Activated CD4-positive, alpha-beta T cell treated with anti-CD3 and anti-CD28 coated beads, Interleukin-10, Interleukin-2, amounts not matched to agents 100 ng/mL and 50 ng/mL, durations not matched to agents 16 hours and 8 hours (primary cell): ENCODE measurements at regions not wholly inside any gene's neighbourhood (a gene's known extent, or its start where the extent isn't known, plus 50 kb on each side); places are given as distances from the start of the nearest gene placed in this dataset.

Experiments
- DNase-seq: peaks from one replicate; pipeline ENCODE4 v3.0.0-alpha.2; 2020

DNA sequence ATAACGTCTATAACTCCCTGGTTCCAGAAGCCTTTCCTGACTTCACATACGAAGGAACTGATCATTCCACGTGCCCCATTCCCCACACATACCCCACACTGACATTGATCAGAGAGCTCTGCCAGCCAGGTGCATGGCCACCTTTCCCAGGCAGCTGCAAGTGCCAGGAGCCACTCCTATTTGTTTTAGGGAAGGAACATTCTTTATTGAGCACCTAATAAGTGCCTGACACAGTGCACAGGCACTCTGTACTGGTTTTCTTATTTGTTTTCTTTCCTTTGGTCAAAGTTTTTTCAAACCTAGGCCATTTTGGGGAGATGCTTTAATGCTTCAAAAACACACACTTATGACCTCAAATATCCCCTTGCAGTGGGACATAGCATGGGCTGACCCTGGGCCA is 50.0 kb downstream of the PITPNM2 start:
- DNase-seq = no peak

DNA sequence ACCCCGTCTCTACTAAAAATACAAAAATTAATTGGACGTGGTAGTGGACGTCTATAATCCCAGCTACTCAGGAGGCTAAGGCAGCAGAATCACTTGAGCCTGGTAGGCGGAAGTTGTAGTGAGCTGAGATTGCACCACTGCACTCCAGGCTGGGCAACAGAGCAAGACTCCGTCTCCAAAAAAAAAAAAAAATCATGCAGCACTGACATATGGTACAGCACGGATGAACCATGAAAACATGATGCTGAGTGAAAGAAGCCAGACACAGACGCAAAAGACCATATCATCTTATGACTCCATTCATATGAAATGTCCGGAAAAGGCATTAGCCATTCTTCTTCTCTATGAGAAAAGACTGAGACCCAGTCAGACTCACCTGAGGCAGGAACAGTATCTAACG is 50.4 kb downstream of the PITPNM2 start:
- DNase-seq = no peak

DNA sequence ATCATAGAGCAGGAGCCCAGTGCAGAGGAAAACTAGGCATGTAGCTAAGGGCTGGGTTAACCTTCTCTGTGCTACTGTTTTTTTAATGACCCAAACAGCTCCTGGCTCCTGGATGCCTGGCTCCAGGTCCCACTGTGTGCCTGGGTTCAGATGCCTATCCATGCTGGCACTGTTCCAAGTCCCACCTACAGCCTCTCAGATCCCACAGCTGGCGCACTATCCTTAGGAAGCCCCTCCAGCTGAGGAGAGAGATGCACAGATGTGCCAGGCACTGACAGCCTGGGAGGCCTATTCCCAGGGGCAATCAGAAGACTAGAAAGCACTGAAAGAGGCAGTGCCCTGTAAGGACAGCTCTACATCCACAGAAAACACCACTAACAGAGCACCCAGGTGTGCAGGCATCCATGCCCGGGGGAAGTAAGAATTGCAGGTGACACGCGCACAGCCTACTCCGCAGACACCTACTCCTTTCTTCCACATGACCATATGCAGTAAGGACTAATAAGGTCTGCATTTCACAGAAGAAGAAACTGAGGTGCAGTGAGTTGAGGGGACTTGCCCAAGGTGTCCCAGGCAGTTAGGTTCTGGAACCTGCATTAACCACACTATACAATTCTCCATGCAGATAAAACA is 51.2 kb downstream of the PITPNM2 start:
- DNase-seq = no peak

DNA sequence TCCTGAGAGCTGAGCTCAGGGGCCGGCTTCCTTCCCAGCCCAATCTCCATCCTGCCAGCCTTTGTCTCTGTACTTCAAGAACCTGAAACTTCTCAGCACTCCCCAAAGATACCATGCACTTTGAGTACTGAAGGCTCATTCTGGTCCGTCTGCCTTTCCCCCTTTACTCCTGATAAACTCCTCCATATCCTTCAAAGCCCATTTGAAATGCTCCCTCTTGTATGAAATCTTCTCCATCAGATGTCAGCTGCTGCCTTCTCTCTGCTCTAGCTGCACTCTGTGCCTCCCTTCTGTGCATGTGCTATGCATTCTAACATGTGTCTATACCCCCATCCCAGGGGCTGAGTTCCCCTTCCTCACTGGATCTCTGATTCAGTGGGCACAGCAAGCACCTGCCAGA is 52.1 kb downstream of the PITPNM2 start:
- DNase-seq = no peak

DNA sequence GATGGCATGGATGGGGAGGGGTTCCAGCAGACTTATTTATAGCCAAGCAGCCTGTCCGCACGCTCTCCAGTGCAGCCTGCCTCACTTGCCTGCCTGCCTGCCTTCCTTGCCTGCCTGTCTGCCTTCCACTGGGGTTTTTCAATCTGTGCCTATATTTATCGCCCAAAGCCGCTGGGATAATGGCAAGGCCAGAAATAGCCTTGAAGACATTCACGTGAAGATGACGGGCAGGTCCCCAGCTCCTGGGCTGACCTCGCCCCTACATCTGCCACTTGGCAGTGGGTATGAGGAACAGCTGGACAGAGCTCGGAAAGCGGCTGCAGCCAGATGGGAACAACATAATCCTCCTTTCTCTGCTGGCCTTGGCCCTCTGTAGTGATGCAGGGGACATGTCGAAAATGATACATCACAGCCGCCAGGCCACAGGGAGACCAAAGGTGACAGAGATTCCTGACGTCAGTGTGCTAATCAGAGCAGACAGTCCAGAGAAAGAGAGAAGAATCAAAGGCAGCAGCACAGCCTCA is 53.3 kb downstream of the PITPNM2 start:
- DNase-seq = no peak

GRCh38 chr12:123096741-123097140 is 54.1 kb downstream of the PITPNM2 start:
- no peak for DNase-seq

- no peak for DNase-seq
These were observed 54.7 kb downstream of the PITPNM2 start for GRCh38 chr12:123096182-123096581.

- DNase-seq = no peak
These were observed 55.6 kb downstream of the PITPNM2 start for GRCh38 chr12:123095078-123095881.

DNA sequence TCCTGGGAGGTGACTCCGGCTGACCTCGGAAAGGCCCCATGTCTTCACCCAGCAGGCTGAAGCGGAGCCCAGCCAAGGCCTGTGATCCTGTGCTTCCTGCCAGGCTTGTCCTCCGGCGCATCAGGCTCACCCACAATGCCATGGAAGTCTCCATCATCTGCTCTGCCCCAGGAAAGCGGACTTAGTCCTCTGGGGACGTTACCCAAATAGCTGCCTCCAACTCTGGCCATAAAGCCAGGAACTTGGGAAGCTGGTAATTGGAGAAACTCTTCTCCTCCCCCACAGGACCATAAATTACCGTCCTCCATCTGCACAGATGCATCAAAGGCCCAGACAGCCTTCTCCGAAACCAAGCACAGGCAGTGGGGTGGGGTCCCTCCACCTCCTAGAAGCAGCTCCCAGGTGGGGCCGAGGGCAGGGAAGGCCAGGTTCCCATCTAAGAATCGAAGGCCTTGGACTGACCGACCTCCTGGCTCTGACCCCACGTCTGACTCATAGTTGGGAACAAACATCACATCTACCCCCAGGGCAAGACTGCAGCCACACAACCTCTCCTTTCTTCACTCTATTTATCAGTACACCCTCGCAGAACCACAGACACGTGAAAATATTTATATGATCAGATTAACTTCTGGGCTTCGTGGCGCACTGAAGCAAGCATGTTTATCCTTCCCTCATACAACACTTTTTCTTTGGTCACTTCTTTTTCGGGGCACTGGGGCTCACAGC is 56.4 kb downstream of the PITPNM2 start:
- DNase-seq = no peak

GRCh38 chr12:123092866-123093265 is 58.0 kb downstream of the PITPNM2 start:
- no peak for DNase-seq

DNA sequence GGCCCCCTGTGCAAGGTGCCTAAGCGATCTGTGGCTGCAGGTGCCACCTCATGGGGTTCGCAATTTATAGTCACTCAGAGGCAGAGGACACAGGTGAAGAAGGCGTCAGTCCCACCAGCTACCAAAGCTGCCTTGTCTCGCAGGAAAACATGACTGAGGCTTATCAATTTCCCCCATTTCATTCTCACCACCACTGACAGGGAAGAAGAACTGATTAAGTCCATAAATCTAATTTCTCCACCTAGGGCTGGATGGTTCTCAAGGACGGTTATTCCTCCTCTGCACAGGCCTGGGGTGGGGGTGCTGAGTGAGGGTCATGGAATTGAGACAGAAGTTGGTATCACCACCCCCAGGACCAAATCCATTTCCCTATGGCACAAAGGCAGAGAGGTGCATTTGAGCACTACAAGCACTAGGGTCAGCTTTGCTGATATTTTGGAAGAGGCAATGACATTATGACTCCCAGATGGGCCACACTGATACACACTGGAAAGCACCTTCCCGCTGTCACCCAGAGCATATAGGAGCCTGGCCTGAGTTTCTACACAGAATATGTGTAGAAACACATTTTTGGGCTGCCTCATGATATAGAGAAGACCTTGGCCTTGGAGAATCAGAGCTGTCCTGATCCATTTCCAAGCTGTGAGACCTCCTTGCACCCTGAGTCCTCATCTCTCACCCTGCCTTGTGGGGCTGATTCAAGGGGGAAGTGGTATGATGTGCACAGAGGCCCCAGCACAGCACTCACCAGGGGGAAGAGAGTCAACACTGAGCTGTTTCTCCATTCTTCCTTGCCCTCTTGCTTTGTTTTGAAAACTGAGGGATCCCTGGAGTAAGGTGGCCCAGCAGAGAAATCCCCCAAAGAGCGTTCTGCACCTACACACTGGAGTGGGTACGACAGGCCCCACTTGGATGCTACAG is 59.4 kb downstream of the PITPNM2 start:
- DNase-seq = no peak

- DNase-seq = peak; percentile 30
These were observed 61.1 kb downstream of the PITPNM2 start for GRCh38 chr12:123089631-123090353.

DNA sequence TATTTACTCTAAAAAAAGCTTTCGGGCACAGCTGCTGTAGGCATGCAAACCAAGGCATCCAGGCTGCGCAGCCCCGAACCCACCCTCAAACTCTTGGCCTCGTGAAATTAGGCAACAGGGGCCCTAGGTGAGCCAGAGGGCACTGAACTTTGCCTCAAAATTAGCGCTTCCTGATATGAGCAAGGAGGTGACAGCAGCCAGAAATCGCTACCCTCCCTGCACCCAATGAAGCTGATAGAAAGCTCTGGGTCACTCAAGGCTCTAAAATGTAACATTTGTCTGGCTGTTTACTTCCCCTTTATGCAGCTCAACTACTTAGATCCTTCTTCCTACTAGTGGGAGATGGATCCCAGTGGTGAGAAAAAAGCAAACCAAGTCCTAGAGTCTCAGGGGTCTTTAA is 61.8 kb downstream of the PITPNM2 start:
- no peak for DNase-seq

DNA sequence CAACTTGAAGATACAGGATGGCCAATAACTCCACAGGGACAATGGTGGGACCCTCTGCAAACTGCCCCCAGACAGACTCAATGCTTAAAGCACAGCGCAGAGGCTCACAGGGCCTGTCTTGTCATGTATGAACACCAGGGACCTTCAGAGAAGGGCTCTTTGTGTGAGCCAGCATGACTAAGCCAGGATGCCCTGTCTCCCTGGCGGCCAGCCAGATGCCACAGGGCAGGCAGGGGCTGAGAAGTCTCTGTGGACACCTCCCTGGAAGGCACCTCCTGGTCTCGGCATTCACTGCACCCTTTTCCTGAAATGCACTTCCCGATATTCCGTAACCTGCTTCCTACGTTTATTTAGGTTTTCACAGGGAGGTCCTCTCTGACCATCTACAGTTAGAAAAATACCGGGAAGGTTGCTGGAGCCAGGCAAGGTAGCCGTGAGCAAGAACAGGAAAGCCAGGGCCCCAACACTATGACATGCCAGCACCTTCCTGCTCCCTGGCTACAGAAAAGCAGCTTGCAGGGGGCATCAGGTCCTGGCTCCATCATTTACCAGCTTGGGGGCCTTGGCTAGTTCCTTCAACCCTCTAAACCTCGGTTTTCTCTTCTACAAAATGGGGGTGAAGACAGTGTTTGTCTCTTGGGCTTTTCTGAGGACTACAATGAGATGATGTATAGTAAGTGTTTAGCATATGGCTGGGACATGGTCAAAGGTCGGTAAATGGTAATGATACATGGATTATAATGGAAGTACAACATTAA is 65.0 kb downstream of the PITPNM2 start:
- DNase-seq = no peak

DNA sequence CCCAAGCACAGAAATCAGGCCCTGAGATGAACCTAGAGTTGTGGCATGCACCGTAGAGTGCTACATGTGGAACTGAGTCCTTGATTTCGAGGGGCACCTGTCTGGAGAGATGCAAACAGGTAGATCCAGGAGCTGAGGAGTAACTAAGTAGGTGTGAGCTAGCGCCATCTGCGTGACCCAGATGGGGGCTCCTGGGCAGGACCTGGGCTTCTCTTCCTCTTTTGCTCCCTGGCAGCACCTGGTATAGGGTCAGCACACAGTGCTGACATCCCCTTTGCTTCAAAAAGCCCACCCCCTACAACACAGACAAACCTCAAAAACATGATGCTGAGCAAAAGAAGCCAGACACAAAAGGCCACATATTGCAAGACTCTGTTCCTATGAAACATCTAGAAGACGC is 65.8 kb downstream of the PITPNM2 start:
- DNase-seq = no peak

GRCh38 chr12:123083661-123084571 is 67.0 kb downstream of the PITPNM2 start:
- no peak for DNase-seq

DNA sequence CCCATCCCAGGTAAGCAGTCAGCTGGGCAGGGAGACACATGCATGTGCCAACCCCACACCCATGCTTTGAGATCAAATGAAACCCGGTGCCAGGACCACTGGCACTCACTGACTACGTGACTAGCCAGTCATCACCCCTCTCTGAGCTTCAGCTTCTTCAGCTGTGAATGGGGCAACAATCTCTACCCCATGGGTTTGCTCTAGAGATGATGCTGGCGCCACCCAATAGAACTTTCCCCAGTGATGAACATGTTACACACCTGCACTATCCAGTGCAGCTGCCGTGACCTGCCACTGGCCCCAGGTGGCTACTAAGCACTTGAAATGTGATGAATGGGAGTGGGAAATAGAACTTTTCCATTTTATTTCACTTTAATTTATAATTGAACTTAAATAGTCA is 70.3 kb downstream of the PITPNM2 start:
- DNase-seq = no peak

- no peak for DNase-seq
These were observed 72.2 kb downstream of the PITPNM2 start for GRCh38 chr12:123078531-123079155.

- no peak for DNase-seq
These were observed 72.8 kb downstream of the PITPNM2 start for GRCh38 chr12:123078120-123078465.
